Stomach (tissue), 4 donors: ENCODE measurements at regions not wholly inside any gene's neighbourhood (a gene's known extent, or its start where the extent isn't known, plus 50 kb on each side); places are given as distances from the start of the nearest gene placed in this dataset.

Source experiments
- EP300 ChIP-seq: sonication (generic); formaldehyde crosslinking; IDR thresholded peaks from one replicate; pipeline ENCODE4 v1.6.1; 2017; ENCODE audit warnings: antibody characterized with exemption
- POLR2A ChIP-seq, 4 donors: fragments of 450-650 bp; IDR thresholded peaks; one replicate each; pipeline ENCODE4 v1.6.1; 2016; ENCODE audit warnings: antibody characterized with exemption in 4 of 4, control low read depth in 2 of 4, mild to moderate bottlenecking in 1 of 4, moderate library complexity in 1 of 4
- TF ChIP-seq, protein P1 (sequence below), 7 experiments: fragments of 450-650 bp in 4 of 7; fragments of 200-600 bp in 3 of 7; sonication (generic) in 3 of 7; IDR thresholded peaks; one replicate each; pipeline ENCODE4 v1.5.1; 2016 to 2019; ENCODE audit warnings: antibody characterized with exemption in 7 of 7, control low read depth in 2 of 7, mild to moderate bottlenecking in 1 of 7

DNA sequence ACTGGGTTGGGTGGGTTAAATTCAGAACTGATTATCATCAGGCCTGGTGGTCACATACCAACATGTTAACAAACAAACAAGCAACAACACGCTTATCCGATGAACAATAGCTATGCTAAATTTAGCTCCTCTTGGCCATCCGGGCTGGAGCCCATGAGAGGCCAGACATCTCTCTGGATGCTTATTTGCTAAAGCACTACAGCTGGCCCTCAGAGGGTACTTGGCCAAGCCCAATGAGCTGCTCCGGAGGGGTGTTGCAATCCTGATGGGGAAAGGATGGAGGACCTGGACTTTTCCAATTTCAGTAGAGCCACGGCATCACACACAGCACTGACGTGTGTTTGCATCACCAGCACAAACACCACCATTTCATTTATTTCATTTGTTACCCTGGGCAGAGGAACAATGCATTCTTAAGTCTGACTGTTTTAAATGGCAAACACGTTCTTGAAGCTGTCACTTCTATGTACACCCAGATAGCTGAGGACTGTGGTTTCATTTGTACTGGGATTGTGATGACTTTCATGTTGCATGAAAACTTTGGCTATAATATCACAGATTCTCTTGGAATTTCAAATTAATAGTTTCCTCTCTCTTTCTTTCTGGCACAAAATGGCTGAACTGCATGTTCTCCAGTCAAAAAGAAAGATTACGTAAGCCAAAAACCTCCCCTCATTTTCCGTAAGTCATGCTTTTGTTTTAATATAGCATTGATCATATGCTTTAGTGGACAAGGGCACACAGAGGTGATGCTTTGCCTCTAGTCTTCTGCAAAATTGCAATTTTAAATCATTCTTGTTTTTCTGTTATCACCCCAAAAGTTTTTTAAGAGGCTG is 359.8 kb upstream of the KAZN start:
- TF ChIP-seq, protein P1, sequence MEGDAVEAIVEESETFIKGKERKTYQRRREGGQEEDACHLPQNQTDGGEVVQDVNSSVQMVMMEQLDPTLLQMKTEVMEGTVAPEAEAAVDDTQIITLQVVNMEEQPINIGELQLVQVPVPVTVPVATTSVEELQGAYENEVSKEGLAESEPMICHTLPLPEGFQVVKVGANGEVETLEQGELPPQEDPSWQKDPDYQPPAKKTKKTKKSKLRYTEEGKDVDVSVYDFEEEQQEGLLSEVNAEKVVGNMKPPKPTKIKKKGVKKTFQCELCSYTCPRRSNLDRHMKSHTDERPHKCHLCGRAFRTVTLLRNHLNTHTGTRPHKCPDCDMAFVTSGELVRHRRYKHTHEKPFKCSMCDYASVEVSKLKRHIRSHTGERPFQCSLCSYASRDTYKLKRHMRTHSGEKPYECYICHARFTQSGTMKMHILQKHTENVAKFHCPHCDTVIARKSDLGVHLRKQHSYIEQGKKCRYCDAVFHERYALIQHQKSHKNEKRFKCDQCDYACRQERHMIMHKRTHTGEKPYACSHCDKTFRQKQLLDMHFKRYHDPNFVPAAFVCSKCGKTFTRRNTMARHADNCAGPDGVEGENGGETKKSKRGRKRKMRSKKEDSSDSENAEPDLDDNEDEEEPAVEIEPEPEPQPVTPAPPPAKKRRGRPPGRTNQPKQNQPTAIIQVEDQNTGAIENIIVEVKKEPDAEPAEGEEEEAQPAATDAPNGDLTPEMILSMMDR (IDR thresholded peaks at IDR 0.05), result no peak
- TF ChIP-seq EP300 (no peak), POLR2A (IDR thresholded peaks at IDR 0.05) (no peak)
